ENCODE measurements at regions not wholly inside any gene's neighbourhood (a gene's known extent, or its start where the extent isn't known, plus 50 kb on each side); places are given as distances from the start of the nearest gene placed in this dataset.

GRCh38 chr11:95487391-95487790 is 256.4 kb upstream of the SESN3 start:
- TF ChIP-seq CTCF (IDR thresholded peaks at IDR 0.05) (no peak), POLR2A (IDR thresholded peaks at IDR 0.05) (no peak)
